SK-N-SH treated with all-trans-retinoic acid at 6 μM for 48 hours (cell line): ENCODE measurements at regions not wholly inside any gene's neighbourhood (a gene's known extent, or its start where the extent isn't known, plus 50 kb on each side); places are given as distances from the start of the nearest gene placed in this dataset.

ENCODE experiments used
- BACH2 ChIP-seq: fragments of 250-450 bp; sonication (Bioruptor Pico); IDR thresholded peaks from 2 replicates; pipeline ENCODE4 v1.9.0; 2021; ENCODE audit warnings: mild to moderate bottlenecking, borderline replicate concordance
- CSDC2 ChIP-seq: fragments of 250-450 bp; sonication (Bioruptor Pico); IDR thresholded peaks from 2 replicates; pipeline ENCODE4 v1.5.0; 2020; ENCODE audit warnings: mild to moderate bottlenecking, moderate library complexity
- ISL1 ChIP-seq: fragments of 250-450 bp; sonication (Bioruptor Pico); IDR thresholded peaks from 2 replicates; pipeline ENCODE4 v2.1.2; 2022; ENCODE audit warnings: mild to moderate bottlenecking, moderate library complexity
- OSR1 ChIP-seq: fragments of 250-450 bp; sonication (Bioruptor Pico); IDR thresholded peaks from 2 replicates; pipeline ENCODE4 v1.8.0; 2022; ENCODE audit warnings: moderate library complexity, mild to moderate bottlenecking, inconsistent platforms
- PATZ1 ChIP-seq: fragments of 250-450 bp; sonication (Bioruptor Pico); IDR thresholded peaks from 2 replicates; pipeline ENCODE4 v1.8.0; 2020; ENCODE audit warnings: mild to moderate bottlenecking, moderate library complexity, borderline replicate concordance
- RARB ChIP-seq: fragments of 250-450 bp; sonication (Bioruptor Pico); IDR thresholded peaks from 2 replicates; pipeline ENCODE4 v1.8.0; 2021; ENCODE audit warnings: mild to moderate bottlenecking, moderate library complexity
- SNAI2 ChIP-seq: fragments of 250-450 bp; sonication (Bioruptor Pico); IDR thresholded peaks from 2 replicates; pipeline ENCODE4 v1.5.0; 2020; ENCODE audit warnings: mild to moderate bottlenecking, moderate library complexity
- TCF4 ChIP-seq: fragments of 250-450 bp; sonication (Bioruptor Pico); IDR thresholded peaks from 2 replicates; pipeline ENCODE4 v1.8.0; 2021; ENCODE audit warnings: mild to moderate bottlenecking, moderate library complexity, borderline replicate concordance
- ZFP30 ChIP-seq: fragments of 450-650 bp; formaldehyde crosslinking; IDR thresholded peaks from 2 replicates; pipeline ENCODE4 v1.5.0; 2022; ENCODE audit warnings: mild to moderate bottlenecking, moderate library complexity
- ZNF70 ChIP-seq: fragments of 450-650 bp; formaldehyde crosslinking; IDR thresholded peaks from 2 replicates; pipeline ENCODE4 v1.5.0; 2020; ENCODE audit warnings: mild to moderate bottlenecking, moderate library complexity
- TF ChIP-seq, protein P1 (sequence below): fragments of 250-450 bp; sonication (Bioruptor Pico); IDR thresholded peaks from 2 replicates; pipeline ENCODE4 v1.5.1; 2020; ENCODE audit warnings: low read depth, mild to moderate bottlenecking, moderate library complexity

DNA sequence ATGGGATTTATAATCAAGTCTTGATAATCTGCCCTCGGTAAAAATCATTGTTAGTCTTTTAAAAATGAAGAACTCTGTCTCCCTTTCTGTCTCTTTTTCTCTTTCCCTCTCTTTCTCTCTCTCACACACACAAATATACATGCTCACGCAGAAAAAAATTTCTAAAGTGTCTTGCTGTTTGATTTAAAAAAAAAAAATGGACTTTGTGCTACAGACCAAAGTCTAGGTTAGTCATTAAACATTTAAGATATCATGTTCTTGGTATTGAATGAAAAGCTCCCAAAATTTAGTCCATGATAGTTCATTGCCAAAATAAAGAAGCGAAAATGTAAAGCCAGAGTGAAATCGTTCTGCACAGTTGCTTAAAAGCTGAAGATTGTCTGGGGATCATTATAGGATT is 665.8 kb downstream of the SORCS1 start:
- no peak for TF ChIP-seq PATZ1 (CRISPR knock-in tag)
- TF ChIP-seq RARB: no peak
- no peak for TF ChIP-seq ISL1
- TF ChIP-seq OSR1 (CRISPR knock-in tag): no peak
- TF ChIP-seq ZFP30 (CRISPR knock-in tag): no peak
- TF ChIP-seq, protein P1, sequence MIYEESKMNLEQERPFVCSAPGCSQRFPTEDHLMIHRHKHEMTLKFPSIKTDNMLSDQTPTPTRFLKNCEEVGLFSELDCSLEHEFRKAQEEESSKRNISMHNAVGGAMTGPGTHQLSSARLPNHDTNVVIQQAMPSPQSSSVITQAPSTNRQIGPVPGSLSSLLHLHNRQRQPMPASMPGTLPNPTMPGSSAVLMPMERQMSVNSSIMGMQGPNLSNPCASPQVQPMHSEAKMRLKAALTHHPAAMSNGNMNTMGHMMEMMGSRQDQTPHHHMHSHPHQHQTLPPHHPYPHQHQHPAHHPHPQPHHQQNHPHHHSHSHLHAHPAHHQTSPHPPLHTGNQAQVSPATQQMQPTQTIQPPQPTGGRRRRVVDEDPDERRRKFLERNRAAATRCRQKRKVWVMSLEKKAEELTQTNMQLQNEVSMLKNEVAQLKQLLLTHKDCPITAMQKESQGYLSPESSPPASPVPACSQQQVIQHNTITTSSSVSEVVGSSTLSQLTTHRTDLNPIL (CRISPR knock-in tag): no peak
- TF ChIP-seq ZNF70: no peak
- TF ChIP-seq SNAI2 (CRISPR knock-in tag): no peak
- TF ChIP-seq BACH2 (CRISPR knock-in tag): no peak
- no peak for TF ChIP-seq CSDC2
- no peak for TF ChIP-seq TCF4
